ENCODE measurements at regions not wholly inside any gene's neighbourhood (a gene's known extent, or its start where the extent isn't known, plus 50 kb on each side); places are given as distances from the start of the nearest gene placed in this dataset.

DNA sequence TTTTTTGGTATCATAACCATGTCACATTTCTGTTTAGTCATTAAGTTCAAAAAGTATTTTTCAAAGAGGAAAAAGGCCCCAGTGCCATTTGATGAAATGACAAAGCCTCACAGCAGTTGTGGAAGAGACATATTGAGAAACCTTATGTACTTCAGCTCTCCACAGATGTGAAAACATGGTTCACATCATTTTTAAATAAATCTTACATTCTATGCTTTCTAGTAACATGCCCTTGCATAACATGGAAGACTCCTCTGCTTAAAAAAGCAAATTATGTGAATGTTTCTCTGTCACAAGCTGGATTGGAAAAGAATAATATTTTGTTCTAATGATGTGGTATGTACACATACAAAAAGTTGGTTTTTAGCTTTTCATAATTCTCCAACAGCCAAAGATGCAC lies 934.1 kb downstream of the NLGN4Y start:
- no peak overlapping the region for H3K4me2 ChIP-seq
- H3K79me2 ChIP-seq (replicated peaks; ENCODE audit: insufficient read depth) = no peaks in the 10 kb centered on the region
- H3K9me3 Mint-ChIP-seq = peaks cover 9% of the 10 kb centered on the region; the same call in 2 of the 3 replicates
- H3K4me1 ChIP-seq (ENCODE audit: insufficient read depth) = peaks cover 11% of the 10 kb centered on the region
- no peaks in the 10 kb centered on the region for H4K20me1 ChIP-seq (replicated peaks; ENCODE audit: insufficient read depth)
- ATAC-seq (no peak), DNase-seq (ENCODE audit: low spot score) (no peak)
- no peak overlapping the region for H3K4me3 ChIP-seq
- no peak overlapping the region for H3K27ac ChIP-seq (ENCODE audit: low read depth)
- TF ChIP-seq EZH2phosphoT487 (IDR thresholded peaks at IDR 0.05; ENCODE audit: unreplicated experiment) (no peak), STAT1 (IDR thresholded peaks at IDR 0.05; ENCODE audit: unreplicated experiment) (no peak), JUNB (IDR thresholded peaks at IDR 0.05; ENCODE audit: unreplicated experiment) (no peak), ZNF331 (CRISPR knock-in tag; IDR thresholded peaks at IDR 0.05; ENCODE audit: low read depth) (no peak), ZNF114 (CRISPR knock-in tag; IDR thresholded peaks at IDR 0.05) (no peak), NANOG (IDR thresholded peaks at IDR 0.05; ENCODE audit: borderline replicate concordance) (no peak), CREB1 (CRISPR knock-in tag; IDR thresholded peaks at IDR 0.05; ENCODE audit: low read depth) (no peak), POLR2AphosphoS5 (IDR thresholded peaks at IDR 0.05; ENCODE audit: low read depth) (no peak), EZH2 (IDR thresholded peaks at IDR 0.05; ENCODE audit: low read depth, unreplicated experiment) (no peak)
- TF ChIP-seq, protein P1, sequence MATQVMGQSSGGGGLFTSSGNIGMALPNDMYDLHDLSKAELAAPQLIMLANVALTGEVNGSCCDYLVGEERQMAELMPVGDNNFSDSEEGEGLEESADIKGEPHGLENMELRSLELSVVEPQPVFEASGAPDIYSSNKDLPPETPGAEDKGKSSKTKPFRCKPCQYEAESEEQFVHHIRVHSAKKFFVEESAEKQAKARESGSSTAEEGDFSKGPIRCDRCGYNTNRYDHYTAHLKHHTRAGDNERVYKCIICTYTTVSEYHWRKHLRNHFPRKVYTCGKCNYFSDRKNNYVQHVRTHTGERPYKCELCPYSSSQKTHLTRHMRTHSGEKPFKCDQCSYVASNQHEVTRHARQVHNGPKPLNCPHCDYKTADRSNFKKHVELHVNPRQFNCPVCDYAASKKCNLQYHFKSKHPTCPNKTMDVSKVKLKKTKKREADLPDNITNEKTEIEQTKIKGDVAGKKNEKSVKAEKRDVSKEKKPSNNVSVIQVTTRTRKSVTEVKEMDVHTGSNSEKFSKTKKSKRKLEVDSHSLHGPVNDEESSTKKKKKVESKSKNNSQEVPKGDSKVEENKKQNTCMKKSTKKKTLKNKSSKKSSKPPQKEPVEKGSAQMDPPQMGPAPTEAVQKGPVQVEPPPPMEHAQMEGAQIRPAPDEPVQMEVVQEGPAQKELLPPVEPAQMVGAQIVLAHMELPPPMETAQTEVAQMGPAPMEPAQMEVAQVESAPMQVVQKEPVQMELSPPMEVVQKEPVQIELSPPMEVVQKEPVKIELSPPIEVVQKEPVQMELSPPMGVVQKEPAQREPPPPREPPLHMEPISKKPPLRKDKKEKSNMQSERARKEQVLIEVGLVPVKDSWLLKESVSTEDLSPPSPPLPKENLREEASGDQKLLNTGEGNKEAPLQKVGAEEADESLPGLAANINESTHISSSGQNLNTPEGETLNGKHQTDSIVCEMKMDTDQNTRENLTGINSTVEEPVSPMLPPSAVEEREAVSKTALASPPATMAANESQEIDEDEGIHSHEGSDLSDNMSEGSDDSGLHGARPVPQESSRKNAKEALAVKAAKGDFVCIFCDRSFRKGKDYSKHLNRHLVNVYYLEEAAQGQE (IDR thresholded peaks at IDR 0.05; ENCODE audit: unreplicated experiment) = no peak
- TF ChIP-seq, protein P2, sequence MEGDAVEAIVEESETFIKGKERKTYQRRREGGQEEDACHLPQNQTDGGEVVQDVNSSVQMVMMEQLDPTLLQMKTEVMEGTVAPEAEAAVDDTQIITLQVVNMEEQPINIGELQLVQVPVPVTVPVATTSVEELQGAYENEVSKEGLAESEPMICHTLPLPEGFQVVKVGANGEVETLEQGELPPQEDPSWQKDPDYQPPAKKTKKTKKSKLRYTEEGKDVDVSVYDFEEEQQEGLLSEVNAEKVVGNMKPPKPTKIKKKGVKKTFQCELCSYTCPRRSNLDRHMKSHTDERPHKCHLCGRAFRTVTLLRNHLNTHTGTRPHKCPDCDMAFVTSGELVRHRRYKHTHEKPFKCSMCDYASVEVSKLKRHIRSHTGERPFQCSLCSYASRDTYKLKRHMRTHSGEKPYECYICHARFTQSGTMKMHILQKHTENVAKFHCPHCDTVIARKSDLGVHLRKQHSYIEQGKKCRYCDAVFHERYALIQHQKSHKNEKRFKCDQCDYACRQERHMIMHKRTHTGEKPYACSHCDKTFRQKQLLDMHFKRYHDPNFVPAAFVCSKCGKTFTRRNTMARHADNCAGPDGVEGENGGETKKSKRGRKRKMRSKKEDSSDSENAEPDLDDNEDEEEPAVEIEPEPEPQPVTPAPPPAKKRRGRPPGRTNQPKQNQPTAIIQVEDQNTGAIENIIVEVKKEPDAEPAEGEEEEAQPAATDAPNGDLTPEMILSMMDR (conservative IDR thresholded peaks at IDR 0.05; ENCODE audit: low read depth in 2 of 2) = no peak
- TF ChIP-seq, protein P3, sequence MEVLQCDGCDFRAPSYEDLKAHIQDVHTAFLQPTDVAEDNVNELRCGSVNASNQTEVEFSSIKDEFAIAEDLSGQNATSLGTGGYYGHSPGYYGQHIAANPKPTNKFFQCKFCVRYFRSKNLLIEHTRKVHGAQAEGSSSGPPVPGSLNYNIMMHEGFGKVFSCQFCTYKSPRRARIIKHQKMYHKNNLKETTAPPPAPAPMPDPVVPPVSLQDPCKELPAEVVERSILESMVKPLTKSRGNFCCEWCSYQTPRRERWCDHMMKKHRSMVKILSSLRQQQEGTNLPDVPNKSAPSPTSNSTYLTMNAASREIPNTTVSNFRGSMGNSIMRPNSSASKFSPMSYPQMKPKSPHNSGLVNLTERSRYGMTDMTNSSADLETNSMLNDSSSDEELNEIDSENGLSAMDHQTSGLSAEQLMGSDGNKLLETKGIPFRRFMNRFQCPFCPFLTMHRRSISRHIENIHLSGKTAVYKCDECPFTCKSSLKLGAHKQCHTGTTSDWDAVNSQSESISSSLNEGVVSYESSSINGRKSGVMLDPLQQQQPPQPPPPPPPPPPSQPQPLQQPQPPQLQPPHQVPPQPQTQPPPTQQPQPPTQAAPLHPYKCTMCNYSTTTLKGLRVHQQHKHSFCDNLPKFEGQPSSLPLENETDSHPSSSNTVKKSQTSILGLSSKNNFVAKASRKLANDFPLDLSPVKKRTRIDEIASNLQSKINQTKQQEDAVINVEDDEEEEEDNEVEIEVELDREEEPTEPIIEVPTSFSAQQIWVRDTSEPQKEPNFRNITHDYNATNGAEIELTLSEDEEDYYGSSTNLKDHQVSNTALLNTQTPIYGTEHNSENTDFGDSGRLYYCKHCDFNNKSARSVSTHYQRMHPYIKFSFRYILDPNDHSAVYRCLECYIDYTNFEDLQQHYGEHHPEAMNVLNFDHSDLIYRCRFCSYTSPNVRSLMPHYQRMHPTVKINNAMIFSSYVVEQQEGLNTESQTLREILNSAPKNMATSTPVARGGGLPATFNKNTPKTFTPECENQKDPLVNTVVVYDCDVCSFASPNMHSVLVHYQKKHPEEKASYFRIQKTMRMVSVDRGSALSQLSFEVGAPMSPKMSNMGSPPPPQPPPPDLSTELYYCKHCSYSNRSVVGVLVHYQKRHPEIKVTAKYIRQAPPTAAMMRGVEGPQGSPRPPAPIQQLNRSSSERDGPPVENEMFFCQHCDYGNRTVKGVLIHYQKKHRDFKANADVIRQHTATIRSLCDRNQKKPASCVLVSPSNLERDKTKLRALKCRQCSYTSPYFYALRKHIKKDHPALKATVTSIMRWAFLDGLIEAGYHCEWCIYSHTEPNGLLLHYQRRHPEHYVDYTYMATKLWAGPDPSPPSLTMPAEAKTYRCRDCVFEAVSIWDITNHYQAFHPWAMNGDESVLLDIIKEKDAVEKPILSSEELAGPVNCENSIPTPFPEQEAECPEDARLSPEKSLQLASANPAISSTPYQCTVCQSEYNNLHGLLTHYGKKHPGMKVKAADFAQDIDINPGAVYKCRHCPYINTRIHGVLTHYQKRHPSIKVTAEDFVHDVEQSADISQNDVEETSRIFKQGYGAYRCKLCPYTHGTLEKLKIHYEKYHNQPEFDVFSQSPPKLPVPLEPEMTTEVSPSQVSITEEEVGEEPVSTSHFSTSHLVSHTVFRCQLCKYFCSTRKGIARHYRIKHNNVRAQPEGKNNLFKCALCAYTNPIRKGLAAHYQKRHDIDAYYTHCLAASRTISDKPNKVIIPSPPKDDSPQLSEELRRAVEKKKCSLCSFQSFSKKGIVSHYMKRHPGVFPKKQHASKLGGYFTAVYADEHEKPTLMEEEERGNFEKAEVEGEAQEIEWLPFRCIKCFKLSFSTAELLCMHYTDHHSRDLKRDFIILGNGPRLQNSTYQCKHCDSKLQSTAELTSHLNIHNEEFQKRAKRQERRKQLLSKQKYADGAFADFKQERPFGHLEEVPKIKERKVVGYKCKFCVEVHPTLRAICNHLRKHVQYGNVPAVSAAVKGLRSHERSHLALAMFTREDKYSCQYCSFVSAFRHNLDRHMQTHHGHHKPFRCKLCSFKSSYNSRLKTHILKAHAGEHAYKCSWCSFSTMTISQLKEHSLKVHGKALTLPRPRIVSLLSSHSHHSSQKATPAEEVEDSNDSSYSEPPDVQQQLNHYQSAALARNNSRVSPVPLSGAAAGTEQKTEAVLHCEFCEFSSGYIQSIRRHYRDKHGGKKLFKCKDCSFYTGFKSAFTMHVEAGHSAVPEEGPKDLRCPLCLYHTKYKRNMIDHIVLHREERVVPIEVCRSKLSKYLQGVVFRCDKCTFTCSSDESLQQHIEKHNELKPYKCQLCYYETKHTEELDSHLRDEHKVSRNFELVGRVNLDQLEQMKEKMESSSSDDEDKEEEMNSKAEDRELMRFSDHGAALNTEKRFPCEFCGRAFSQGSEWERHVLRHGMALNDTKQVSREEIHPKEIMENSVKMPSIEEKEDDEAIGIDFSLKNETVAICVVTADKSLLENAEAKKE (CRISPR knock-in tag; IDR thresholded peaks at IDR 0.05) = no peak
- TF ChIP-seq, protein P4, sequence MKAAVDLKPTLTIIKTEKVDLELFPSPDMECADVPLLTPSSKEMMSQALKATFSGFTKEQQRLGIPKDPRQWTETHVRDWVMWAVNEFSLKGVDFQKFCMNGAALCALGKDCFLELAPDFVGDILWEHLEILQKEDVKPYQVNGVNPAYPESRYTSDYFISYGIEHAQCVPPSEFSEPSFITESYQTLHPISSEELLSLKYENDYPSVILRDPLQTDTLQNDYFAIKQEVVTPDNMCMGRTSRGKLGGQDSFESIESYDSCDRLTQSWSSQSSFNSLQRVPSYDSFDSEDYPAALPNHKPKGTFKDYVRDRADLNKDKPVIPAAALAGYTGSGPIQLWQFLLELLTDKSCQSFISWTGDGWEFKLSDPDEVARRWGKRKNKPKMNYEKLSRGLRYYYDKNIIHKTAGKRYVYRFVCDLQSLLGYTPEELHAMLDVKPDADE (IDR thresholded peaks at IDR 0.05) = no peak
- H3F3A ChIP-seq (replicated peaks; ENCODE audit: low read depth) = no peaks in the 10 kb centered on the region
- no peak overlapping the region for H2AFZ ChIP-seq
- H3K27ac Mint-ChIP-seq = no peak overlapping the region
- H3K9me2 ChIP-seq (ENCODE audit: insufficient read depth) = no peaks in the 10 kb centered on the region
- H3K36me3 ChIP-seq (ENCODE audit: insufficient read depth) = no peaks in the 10 kb centered on the region
- H3K4me3 Mint-ChIP-seq = no peak overlapping the region
- H3K36me3 Mint-ChIP-seq (ENCODE audit: low read depth) = peaks cover 11% of the 10 kb centered on the region; the same call in 2 of the 3 replicates
- peaks cover 3% of the 10 kb centered on the region for H3K27me3 Mint-ChIP-seq (ENCODE audit: insufficient read depth, low read depth, poor library complexity)
- H3K27me3 ChIP-seq (ENCODE audit: insufficient read depth) = no peaks in the 10 kb centered on the region
- peaks cover 4% of the 10 kb centered on the region; the same call in 2 of the 3 replicates for H3K4me1 Mint-ChIP-seq
